Esophagus muscularis mucosa (tissue), 4 donors: ENCODE measurements at regions not wholly inside any gene's neighbourhood (a gene's known extent, or its start where the extent isn't known, plus 50 kb on each side); places are given as distances from the start of the nearest gene placed in this dataset.

Experiments used
- DNase-seq: peaks from one replicate; pipeline ENCODE4 v3.0.0-alpha.2; 2017; ENCODE audit errors: extremely low spot score
- H3K27ac ChIP-seq, 4 donors: fragments of 200-600 bp; sonication (generic); replicated peaks in 1 of 4; 1 replicate in 3 of 4; 2 replicates in 1 of 4; pipeline ENCODE4 v1.5.1; 2016 to 2019; ENCODE audit warnings: mild to moderate bottlenecking in 1 of 4
- H3K27me3 ChIP-seq, 4 donors: fragments of 200-600 bp; sonication (generic); one replicate each; pipeline versions ENCODE4 v1.5.1 to v1.6.0; 2016 to 2019
- H3K36me3 ChIP-seq, 4 donors: fragments of 200-600 bp; sonication (generic); one replicate each; pipeline ENCODE4 v1.5.1; 2016 to 2019
- H3K4me1 ChIP-seq, 4 donors: fragments of 200-600 bp; sonication (generic); one replicate each; pipeline ENCODE4 v1.5.1; 2016 to 2019
- H3K4me3 ChIP-seq, 4 donors: fragments of 200-600 bp; sonication (generic); 1 replicate in 2 of 4; 2 replicates in 2 of 4; pipeline ENCODE4 v1.5.1; 2016 to 2019; ENCODE audit warnings: mild to moderate bottlenecking in 4 of 4, moderate library complexity in 1 of 4
- H3K9me3 ChIP-seq, 4 donors: fragments of 200-600 bp; sonication (generic); 1 replicate in 3 of 4; 2 replicates in 1 of 4; pipeline ENCODE4 v1.5.1; 2016 to 2019
- EP300 ChIP-seq: sonication (generic); formaldehyde crosslinking; IDR thresholded peaks from one replicate; pipeline ENCODE4 v1.6.1; 2017; ENCODE audit warnings: antibody characterized with exemption
- POLR2A ChIP-seq: fragments of 450-650 bp; IDR thresholded peaks from one replicate; pipeline ENCODE4 v1.6.1; 2017; ENCODE audit warnings: antibody characterized with exemption, moderate library complexity, mild to moderate bottlenecking, low read depth
- POLR2AphosphoS5 ChIP-seq, 2 donors: sonication (generic); formaldehyde crosslinking; IDR thresholded peaks; one replicate each; pipeline ENCODE4 v1.6.1; 2017; ENCODE audit warnings: antibody characterized with exemption in 2 of 2
- WGBS: methylation state at CpG from one replicate; pipeline ENCODE4 v1.1.5; 2018; 5-methylcytosine and 5-hydroxymethylcytosine counted together
- intact Hi-C: fragments of 100-400 bp; cut with DNase I; formaldehyde crosslinking; loops from one replicate; pipeline ENCODE4 v1.15.1; 2023
- TF ChIP-seq, protein P1 (sequence below), 3 experiments: fragments of 200-600 bp in 2 of 3; fragments of 450-650 bp in 1 of 3; sonication (generic) in 2 of 3; IDR thresholded peaks; one replicate each; pipeline ENCODE4 v1.5.1; 2017 to 2019; ENCODE audit warnings: antibody characterized with exemption in 3 of 3, mild to moderate bottlenecking in 2 of 3, moderate library complexity in 1 of 3

GRCh38 chr1:45258059-45258650, 51.8 kb upstream of the ZSWIM5 start:
- TF ChIP-seq POLR2AphosphoS5 (IDR thresholded peaks at IDR 0.05) (no peak), POLR2A (no peak), EP300 (no peak)
- TF ChIP-seq, protein P1, sequence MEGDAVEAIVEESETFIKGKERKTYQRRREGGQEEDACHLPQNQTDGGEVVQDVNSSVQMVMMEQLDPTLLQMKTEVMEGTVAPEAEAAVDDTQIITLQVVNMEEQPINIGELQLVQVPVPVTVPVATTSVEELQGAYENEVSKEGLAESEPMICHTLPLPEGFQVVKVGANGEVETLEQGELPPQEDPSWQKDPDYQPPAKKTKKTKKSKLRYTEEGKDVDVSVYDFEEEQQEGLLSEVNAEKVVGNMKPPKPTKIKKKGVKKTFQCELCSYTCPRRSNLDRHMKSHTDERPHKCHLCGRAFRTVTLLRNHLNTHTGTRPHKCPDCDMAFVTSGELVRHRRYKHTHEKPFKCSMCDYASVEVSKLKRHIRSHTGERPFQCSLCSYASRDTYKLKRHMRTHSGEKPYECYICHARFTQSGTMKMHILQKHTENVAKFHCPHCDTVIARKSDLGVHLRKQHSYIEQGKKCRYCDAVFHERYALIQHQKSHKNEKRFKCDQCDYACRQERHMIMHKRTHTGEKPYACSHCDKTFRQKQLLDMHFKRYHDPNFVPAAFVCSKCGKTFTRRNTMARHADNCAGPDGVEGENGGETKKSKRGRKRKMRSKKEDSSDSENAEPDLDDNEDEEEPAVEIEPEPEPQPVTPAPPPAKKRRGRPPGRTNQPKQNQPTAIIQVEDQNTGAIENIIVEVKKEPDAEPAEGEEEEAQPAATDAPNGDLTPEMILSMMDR (IDR thresholded peaks at IDR 0.05) = no peak

GRCh38 chr1:45259053-45259452, 52.6 kb upstream of the ZSWIM5 start:
- no peaks in the 10 kb centered on the region for H3K27me3 ChIP-seq
- H3K36me3 ChIP-seq = no peaks in the 10 kb centered on the region
- peaks cover 0 to 17% (median 7%) of the 10 kb centered on the region in 4 donors for H3K9me3 ChIP-seq
- WGBS = 89% methylated on average over 4 of the region's 4 CpGs
- intact Hi-C loops = no loop called here
- H3K27ac ChIP-seq = no peak overlapping the region
- H3K4me1 ChIP-seq = no peaks in the 10 kb centered on the region
- H3K4me3 ChIP-seq = no peak overlapping the region
- TF ChIP-seq EP300 = no peak
- no peak for TF ChIP-seq POLR2AphosphoS5 (IDR thresholded peaks at IDR 0.05)
- TF ChIP-seq POLR2A = no peak
- TF ChIP-seq, protein P1 (IDR thresholded peaks at IDR 0.05) = no peak
- no peak for DNase-seq

More at GRCh38 chr1:45258059-45258650, 51.8 kb upstream of the ZSWIM5 start:
- Histone ChIP-seq H3K4me1 (no peaks in the 10 kb centered on the region), H3K4me3 (no peak overlapping the region), H3K27me3 (no peaks in the 10 kb centered on the region), H3K36me3 (no peaks in the 10 kb centered on the region), H3K27ac (no peak overlapping the region), H3K9me3 (peaks cover 0 to 17% (median 7%) of the 10 kb centered on the region in 4 donors)
- no peak for DNase-seq
- intact Hi-C loops = no loop called here
- 100% methylated on average over 1 of the region's 1 CpG for WGBS

DNA sequence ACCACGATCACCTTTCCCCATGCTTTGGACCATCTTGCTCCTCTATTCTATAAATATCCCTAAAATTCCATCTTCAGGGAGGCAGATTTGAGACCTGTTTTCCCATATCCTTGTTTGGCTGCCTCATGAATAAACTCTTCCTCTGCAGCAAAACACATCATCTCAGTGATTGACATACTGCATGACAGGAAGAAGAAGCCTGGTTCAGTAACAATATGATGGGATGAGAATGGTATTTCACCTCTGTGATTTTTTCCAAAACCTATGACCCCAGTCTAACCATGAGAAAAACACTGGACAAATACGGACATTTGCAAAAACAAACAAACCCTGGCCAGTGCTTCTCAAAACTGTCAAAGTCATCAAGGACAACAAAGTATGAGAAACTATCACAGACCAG, 53.8 kb upstream of the ZSWIM5 start:
- no peaks in the 10 kb centered on the region for H3K36me3 ChIP-seq
- no peak overlapping the region for H3K27ac ChIP-seq
- 80% methylated on average over 2 of the region's 2 CpGs for WGBS
- H3K4me1 ChIP-seq = peaks cover 0 to under 1% (median 0%) of the 10 kb centered on the region in 4 donors
- no peak for DNase-seq
- TF ChIP-seq POLR2AphosphoS5 (IDR thresholded peaks at IDR 0.05) = no peak
- intact Hi-C loops = no loop called here
- H3K9me3 ChIP-seq = peaks cover 0 to 17% (median 7%) of the 10 kb centered on the region in 4 donors
- H3K27me3 ChIP-seq = no peaks in the 10 kb centered on the region
- H3K4me3 ChIP-seq = no peak overlapping the region

DNA sequence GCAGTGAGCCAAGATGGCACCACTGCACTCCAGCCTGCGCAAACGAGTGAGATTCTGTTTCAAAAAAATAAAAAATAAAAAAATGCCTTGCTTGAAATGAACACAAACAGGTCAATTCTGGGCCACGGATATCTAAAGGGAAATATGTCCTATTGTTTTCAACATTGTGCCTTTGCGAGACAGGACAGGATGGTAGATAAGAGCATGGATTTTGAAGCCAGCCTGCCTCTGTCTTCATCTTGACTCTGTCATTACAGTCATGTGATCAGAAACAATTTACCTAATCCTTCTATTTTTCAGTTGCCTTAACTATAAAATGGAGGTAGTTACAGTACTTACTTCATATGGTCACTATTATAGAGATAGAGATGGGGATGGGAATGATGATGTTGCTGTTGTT, 56.7 kb upstream of the ZSWIM5 start:
- no peak for DNase-seq
- TF ChIP-seq EP300 (no peak), POLR2AphosphoS5 (IDR thresholded peaks at IDR 0.05) (no peak), POLR2A (no peak)
- TF ChIP-seq, protein P1 (IDR thresholded peaks at IDR 0.05) = no peak
- Histone ChIP-seq H3K27ac (no peak overlapping the region), H3K36me3 (no peaks in the 10 kb centered on the region), H3K9me3 (peaks cover 0 to 10% (median 2%) of the 10 kb centered on the region in 4 donors), H3K4me3 (no peak overlapping the region), H3K4me1 (peaks cover 0 to 28% (median 24%) of the 10 kb centered on the region in 4 donors), H3K27me3 (no peaks in the 10 kb centered on the region)
- intact Hi-C loops = no loop called here
- WGBS = 86% methylated on average over 4 of the region's 4 CpGs

DNA sequence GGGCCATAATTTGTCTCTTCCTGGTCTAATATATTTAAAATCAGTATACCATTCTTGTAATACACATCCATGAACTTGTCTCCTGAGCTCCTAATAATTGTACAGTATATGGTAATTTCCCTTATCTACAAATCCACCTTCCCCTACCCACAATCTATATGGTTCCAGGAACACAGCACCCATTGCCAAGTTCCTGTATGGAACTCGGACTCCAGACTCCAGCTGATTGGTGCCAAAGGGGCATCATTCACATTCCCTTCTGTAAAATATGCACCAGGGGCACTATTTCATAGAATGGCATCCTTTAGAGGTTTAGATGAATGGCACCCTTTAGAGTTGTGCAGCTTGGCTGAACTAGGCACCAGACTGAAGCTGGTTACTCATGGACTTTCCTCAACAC, 58.8 kb upstream of the ZSWIM5 start:
- TF ChIP-seq POLR2AphosphoS5 (IDR thresholded peaks at IDR 0.05) (no peak), EP300 (no peak), POLR2A (no peak)
- TF ChIP-seq, protein P1 (IDR thresholded peaks at IDR 0.05) = no peak
- WGBS = 69% methylated on average over 1 of the region's 1 CpG
- peaks cover 0 to 28% (median 24%) of the 10 kb centered on the region in 4 donors for H3K4me1 ChIP-seq
- intact Hi-C loops = no loop called here
- no peaks in the 10 kb centered on the region for H3K36me3 ChIP-seq
- H3K27me3 ChIP-seq = no peaks in the 10 kb centered on the region
- no peak for DNase-seq
- peak overlapping the region; percentile 77 to 83 (median 80) for H3K27ac ChIP-seq
- peaks cover 0 to 6% (median 0%) of the 10 kb centered on the region in 4 donors for H3K9me3 ChIP-seq
- H3K4me3 ChIP-seq = no peak overlapping the region
